Osteocyte (in vitro differentiated cells): ENCODE measurements at regions not wholly inside any gene's neighbourhood (a gene's known extent, or its start where the extent isn't known, plus 50 kb on each side); places are given as distances from the start of the nearest gene placed in this dataset.

ENCODE experiments used
- DNase-seq: peaks from one replicate; pipeline ENCODE4 v3.0.0; 2021; ENCODE audit warnings: mixed read lengths; ENCODE audit not compliant: unreplicated experiment; ENCODE audit errors: extremely low spot score
- H3K27ac Mint-ChIP-seq: one replicate; pipeline ENCODE4 v1.8.0; 2021; ENCODE audit warnings: mild to moderate bottlenecking, mixed read lengths; ENCODE audit not compliant: unreplicated experiment
- H3K27me3 Mint-ChIP-seq: one replicate; pipeline ENCODE4 v1.8.0; 2021; ENCODE audit warnings: mixed read lengths; ENCODE audit not compliant: unreplicated experiment
- H3K36me3 Mint-ChIP-seq: one replicate; pipeline ENCODE4 v1.8.0; 2021; ENCODE audit warnings: mixed read lengths; ENCODE audit not compliant: unreplicated experiment
- H3K4me1 Mint-ChIP-seq: one replicate; pipeline ENCODE4 v1.8.0; 2021; ENCODE audit warnings: mixed read lengths; ENCODE audit not compliant: unreplicated experiment
- H3K4me3 Mint-ChIP-seq: one replicate; pipeline ENCODE4 v1.8.0; 2021; ENCODE audit warnings: mild to moderate bottlenecking, moderate library complexity, mixed read lengths; ENCODE audit not compliant: unreplicated experiment
- H3K9me3 Mint-ChIP-seq: one replicate; pipeline ENCODE4 v1.8.0; 2021; ENCODE audit warnings: mixed read lengths; ENCODE audit not compliant: unreplicated experiment
- TF ChIP-seq, protein P1 (sequence below): fragments of 200-600 bp; sonication (generic); IDR thresholded peaks from 2 replicates; pipeline ENCODE4 v1.5.0; 2021; ENCODE audit warnings: antibody characterized with exemption, mild to moderate bottlenecking, moderate library complexity

DNA sequence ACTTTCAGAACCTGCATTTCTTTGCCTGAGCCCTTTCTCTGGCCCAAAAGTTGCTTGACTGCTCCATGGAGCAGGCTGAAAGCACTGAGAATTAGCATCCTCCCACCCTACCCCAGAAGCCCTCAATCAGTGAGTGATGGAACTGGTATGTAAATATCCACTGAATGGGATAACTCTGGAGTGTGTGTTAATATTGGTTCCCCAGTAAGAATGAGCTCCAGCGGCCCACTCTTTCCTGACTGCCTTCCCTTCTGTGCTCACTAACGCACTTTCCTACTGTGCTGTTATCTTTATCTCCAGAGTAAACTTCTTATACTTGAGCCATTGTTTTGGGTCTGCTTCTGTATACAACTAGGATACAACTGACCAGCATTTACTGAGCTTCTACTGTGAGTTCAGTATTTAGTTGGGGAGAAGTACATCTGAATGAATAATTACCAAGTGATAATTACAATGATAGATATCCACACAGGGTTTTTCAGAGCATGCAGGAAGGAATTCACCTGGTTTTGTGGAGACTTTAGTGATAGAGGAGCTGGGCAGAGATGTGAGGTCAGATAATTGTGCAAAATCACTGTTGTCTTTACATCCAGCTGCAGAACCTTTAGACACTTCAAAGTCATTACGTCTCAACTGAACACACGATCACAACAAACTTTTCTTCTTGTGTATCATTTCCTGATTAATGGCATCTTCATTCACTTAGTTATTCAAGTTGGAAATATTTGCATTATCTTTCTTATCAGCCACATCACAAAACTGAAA lies 149.2 kb upstream of the BTG1 start:
- Mint-ChIP-seq H3K27me3 (no peaks in the 10 kb centered on the region), H3K36me3 (no peaks in the 10 kb centered on the region), H3K9me3 (peaks cover 5% of the 10 kb centered on the region), H3K27ac (no peak overlapping the region), H3K4me3 (no peak overlapping the region), H3K4me1 (peaks cover 13% of the 10 kb centered on the region)
- DNase-seq: no peak
- TF ChIP-seq, protein P1, sequence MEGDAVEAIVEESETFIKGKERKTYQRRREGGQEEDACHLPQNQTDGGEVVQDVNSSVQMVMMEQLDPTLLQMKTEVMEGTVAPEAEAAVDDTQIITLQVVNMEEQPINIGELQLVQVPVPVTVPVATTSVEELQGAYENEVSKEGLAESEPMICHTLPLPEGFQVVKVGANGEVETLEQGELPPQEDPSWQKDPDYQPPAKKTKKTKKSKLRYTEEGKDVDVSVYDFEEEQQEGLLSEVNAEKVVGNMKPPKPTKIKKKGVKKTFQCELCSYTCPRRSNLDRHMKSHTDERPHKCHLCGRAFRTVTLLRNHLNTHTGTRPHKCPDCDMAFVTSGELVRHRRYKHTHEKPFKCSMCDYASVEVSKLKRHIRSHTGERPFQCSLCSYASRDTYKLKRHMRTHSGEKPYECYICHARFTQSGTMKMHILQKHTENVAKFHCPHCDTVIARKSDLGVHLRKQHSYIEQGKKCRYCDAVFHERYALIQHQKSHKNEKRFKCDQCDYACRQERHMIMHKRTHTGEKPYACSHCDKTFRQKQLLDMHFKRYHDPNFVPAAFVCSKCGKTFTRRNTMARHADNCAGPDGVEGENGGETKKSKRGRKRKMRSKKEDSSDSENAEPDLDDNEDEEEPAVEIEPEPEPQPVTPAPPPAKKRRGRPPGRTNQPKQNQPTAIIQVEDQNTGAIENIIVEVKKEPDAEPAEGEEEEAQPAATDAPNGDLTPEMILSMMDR: no peak

DNA sequence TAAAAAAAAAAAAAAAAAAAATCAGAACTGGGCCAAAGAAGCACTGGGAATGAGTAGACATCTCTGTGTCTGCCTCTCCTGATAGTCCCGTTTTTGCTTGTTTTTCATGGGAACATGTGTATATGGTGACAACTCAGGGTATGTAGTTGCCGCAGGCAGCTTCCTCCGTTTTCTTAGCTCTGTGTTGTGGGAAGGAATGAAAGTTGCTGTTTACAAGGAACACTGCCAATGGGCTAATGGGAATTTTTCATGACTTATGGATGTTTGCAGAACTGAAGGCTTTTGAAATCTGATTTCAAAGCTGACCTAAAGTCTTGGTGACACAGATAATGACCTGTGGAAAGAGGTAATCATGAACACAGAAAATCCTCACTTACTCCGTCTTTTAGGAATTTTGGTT lies 146.4 kb upstream of the BTG1 start:
- TF ChIP-seq, protein P1: no peak
- peaks cover 5% of the 10 kb centered on the region for H3K9me3 Mint-ChIP-seq
- H3K27ac Mint-ChIP-seq: no peak overlapping the region
- DNase-seq: no peak
- H3K4me1 Mint-ChIP-seq: peaks cover 11% of the 10 kb centered on the region
- no peak overlapping the region for H3K4me3 Mint-ChIP-seq
- H3K36me3 Mint-ChIP-seq: no peaks in the 10 kb centered on the region
- no peaks in the 10 kb centered on the region for H3K27me3 Mint-ChIP-seq

DNA sequence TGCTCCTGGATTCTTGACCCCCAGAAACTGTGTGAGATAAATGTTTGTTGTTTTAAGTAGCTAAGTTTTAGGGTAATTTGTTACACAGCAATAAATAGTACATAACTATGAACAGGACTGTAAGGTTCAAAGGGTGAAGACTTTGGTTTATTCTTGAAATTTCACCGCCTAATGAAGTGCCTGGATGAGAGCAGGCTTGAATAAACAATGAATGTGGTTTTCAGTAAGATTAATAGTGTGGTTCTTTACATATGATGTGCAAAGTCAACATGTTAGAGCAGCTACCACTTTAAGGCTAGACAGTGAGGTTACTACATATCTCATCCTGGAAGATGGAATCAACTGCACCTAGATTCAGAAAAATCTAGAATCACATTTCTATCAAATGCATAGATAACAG lies 145.2 kb upstream of the BTG1 start:
- H3K27ac Mint-ChIP-seq: no peak overlapping the region
- no peaks in the 10 kb centered on the region for H3K36me3 Mint-ChIP-seq
- no peak for DNase-seq
- H3K9me3 Mint-ChIP-seq: peaks cover 5% of the 10 kb centered on the region
- H3K4me1 Mint-ChIP-seq: peaks cover 11% of the 10 kb centered on the region
- H3K27me3 Mint-ChIP-seq: no peaks in the 10 kb centered on the region
- H3K4me3 Mint-ChIP-seq: no peak overlapping the region
- TF ChIP-seq, protein P1: no peak

DNA sequence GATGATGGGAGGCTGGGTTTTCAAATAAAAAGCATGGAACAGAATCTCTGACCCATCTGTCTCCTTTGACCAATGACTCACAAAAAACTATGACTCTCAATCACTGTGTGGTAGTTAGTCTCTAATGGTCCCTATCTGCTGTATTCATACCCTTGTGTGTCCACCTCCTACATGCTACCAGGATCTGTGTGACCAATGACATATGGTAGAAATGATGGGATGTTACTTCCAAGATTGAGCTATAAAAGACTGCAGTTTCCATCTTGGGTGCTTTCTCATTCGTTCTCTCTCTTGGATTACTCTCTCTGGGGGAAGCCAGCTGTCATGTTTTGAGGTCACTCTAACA lies 144.7 kb upstream of the BTG1 start:
- H3K36me3 Mint-ChIP-seq: no peaks in the 10 kb centered on the region
- no peak for DNase-seq
- TF ChIP-seq, protein P1: no peak
- no peak overlapping the region for H3K4me3 Mint-ChIP-seq
- H3K27me3 Mint-ChIP-seq: no peaks in the 10 kb centered on the region
- peaks cover 5% of the 10 kb centered on the region for H3K9me3 Mint-ChIP-seq
- no peak overlapping the region for H3K27ac Mint-ChIP-seq
- peaks cover 11% of the 10 kb centered on the region for H3K4me1 Mint-ChIP-seq

DNA sequence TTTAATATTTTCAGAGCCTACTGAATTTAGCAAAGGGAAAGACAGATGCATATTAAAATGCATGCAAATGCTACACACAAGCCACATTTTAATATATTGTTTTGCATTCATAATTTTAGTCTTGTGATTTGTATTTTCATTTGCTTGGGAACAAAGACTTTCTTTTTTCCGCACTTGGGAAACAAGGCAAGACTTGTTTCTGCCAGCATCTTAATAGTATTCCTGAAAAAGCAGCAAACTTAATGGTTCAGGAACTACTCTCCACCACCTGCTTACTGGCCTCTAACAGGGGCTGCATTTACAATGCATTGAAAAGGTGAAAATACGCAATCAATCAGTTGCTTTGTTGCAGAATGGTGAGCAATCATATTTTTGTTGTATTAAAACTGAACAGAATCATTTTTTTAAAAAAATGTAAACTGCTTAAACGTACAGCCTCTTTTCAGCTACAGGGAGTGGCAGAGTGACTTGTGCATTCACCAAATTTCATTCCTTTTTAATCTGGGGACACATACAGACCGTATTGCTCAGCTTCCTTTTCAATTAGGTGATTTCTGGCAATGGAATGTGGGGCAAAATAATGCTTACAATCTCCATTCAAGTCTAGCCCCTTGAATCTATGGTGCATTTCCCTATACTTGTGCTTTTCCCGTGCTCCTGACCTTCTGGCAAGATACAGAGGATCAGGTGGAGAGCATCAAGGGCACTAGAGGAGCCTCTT lies 144.1 kb upstream of the BTG1 start:
- no peak for DNase-seq
- H3K36me3 Mint-ChIP-seq: no peaks in the 10 kb centered on the region
- TF ChIP-seq, protein P1: no peak
- H3K27me3 Mint-ChIP-seq: no peaks in the 10 kb centered on the region
- peaks cover 11% of the 10 kb centered on the region for H3K4me1 Mint-ChIP-seq
- H3K4me3 Mint-ChIP-seq: no peak overlapping the region
- no peak overlapping the region for H3K27ac Mint-ChIP-seq
- H3K9me3 Mint-ChIP-seq: peaks cover 5% of the 10 kb centered on the region
